HEK293 (cell line): ENCODE measurements at regions not wholly inside any gene's neighbourhood (a gene's known extent, or its start where the extent isn't known, plus 50 kb on each side); places are given as distances from the start of the nearest gene placed in this dataset.

Source experiments
- CTCF ChIA-PET: fragments of 350-600 bp; formaldehyde crosslinking; extraction: SDS; loops from one replicate; lab custom pipeline; 2021; ENCODE audit warnings: antibody characterized with exemption; lab: Yijun Ruan, JAX
- POLR2A ChIA-PET: fragments of 300-600 bp; formaldehyde crosslinking; extraction: SDS; loops from one replicate; lab custom pipeline; 2020; ENCODE audit warnings: antibody characterized with exemption, inconsistent platforms; lab: Yijun Ruan, JAX
- H3K27ac ChIP-seq: fragments of 200-500 bp; sonication (Bioruptor generic); 2 replicates; pipeline ENCODE4 v1.5.1; 2014; ENCODE audit warnings: low read depth, low read length, control low read depth, inconsistent platforms; ENCODE audit errors: extremely low read depth
- H3K36me3 ChIP-seq, 2 experiments: fragments of 200-500 bp in 1 of 2; sonication (Bioruptor generic) in 1 of 2; 1 replicate in 1 of 2; 2 replicates in 1 of 2; pipeline ENCODE4 v1.5.1; 2014 to 2017; ENCODE audit warnings: inconsistent platforms in 2 of 2, low read length in 2 of 2; ENCODE audit not compliant: control insufficient read depth in 2 of 2, insufficient read depth in 1 of 2
- H3K4me1 ChIP-seq: fragments of 200-500 bp; sonication (Bioruptor generic); 2 replicates; pipeline ENCODE4 v1.5.1; 2014; ENCODE audit warnings: mild to moderate bottlenecking, low read length, inconsistent platforms; ENCODE audit not compliant: control insufficient read depth, insufficient read depth
- H3K4me3 ChIP-seq: 2 replicates; pipeline ENCODE4 v1.5.1; 2011; ENCODE audit warnings: low read depth, mild to moderate bottlenecking, control low read depth, low read length, moderate library complexity
- H3K9me3 ChIP-seq: fragments of 200-500 bp; sonication (Bioruptor generic); 2 replicates; pipeline ENCODE4 v1.5.1; 2014; ENCODE audit warnings: low read depth, low read length, inconsistent platforms; ENCODE audit not compliant: control insufficient read depth, insufficient read depth
- EGR2 ChIP-seq: fragments of 450-650 bp; formaldehyde crosslinking; IDR thresholded peaks from 2 replicates; pipeline ENCODE4 v1.5.1; 2016; ENCODE audit warnings: low read depth, missing biosample characterization, missing genetic modification characterization
- MEIS1 ChIP-seq: sonication (generic); formaldehyde crosslinking; IDR thresholded peaks from 2 replicates; pipeline ENCODE4 v1.8.1; 2022; ENCODE audit warnings: missing genetic modification reagents, mild to moderate bottlenecking, borderline replicate concordance
- WT1 ChIP-seq: fragments of 450-650 bp; formaldehyde crosslinking; IDR thresholded peaks from 2 replicates; pipeline ENCODE4 v1.5.1; 2016; ENCODE audit warnings: missing biosample characterization, missing genetic modification characterization
- ZBTB20 ChIP-seq: fragments of 450-650 bp; formaldehyde crosslinking; IDR thresholded peaks from 2 replicates; pipeline ENCODE4 v1.5.1; 2016; ENCODE audit warnings: missing biosample characterization, missing genetic modification characterization
- ZFHX2 ChIP-seq: fragments of 450-650 bp; formaldehyde crosslinking; conservative IDR thresholded peaks from 2 replicates; pipeline ENCODE4 v1.5.1; 2016; ENCODE audit warnings: missing biosample characterization, missing genetic modification characterization
- ZNF121 ChIP-seq: fragments of 450-650 bp; formaldehyde crosslinking; IDR thresholded peaks from 2 replicates; pipeline ENCODE4 v1.5.1; 2016; ENCODE audit warnings: missing biosample characterization, missing genetic modification characterization
- ZNF132 ChIP-seq: fragments of 450-650 bp; formaldehyde crosslinking; IDR thresholded peaks from 2 replicates; pipeline ENCODE4 v1.5.1; 2017; ENCODE audit warnings: missing biosample characterization, missing genetic modification characterization, borderline replicate concordance
- ZNF138 ChIP-seq: fragments of 450-650 bp; formaldehyde crosslinking; IDR thresholded peaks from 2 replicates; pipeline ENCODE4 v1.5.1; 2016; ENCODE audit warnings: missing biosample characterization, missing genetic modification characterization, borderline replicate concordance
- ZNF155 ChIP-seq: fragments of 450-650 bp; formaldehyde crosslinking; IDR thresholded peaks from 2 replicates; pipeline ENCODE4 v1.5.1; 2016; ENCODE audit warnings: missing biosample characterization, missing genetic modification characterization
- ZNF184 ChIP-seq: fragments of 450-650 bp; IDR thresholded peaks from 2 replicates; pipeline ENCODE4 v1.5.1; 2018; ENCODE audit warnings: missing biosample characterization, mild to moderate bottlenecking, missing genetic modification characterization
- ZNF214 ChIP-seq: fragments of 450-650 bp; formaldehyde crosslinking; IDR thresholded peaks from 2 replicates; pipeline ENCODE4 v1.5.1; 2017; ENCODE audit warnings: missing biosample characterization, mild to moderate bottlenecking, missing genetic modification characterization, borderline replicate concordance
- ZNF302 ChIP-seq: fragments of 450-650 bp; formaldehyde crosslinking; IDR thresholded peaks from 2 replicates; pipeline ENCODE4 v1.5.1; 2016; ENCODE audit warnings: missing biosample characterization, missing genetic modification characterization, low read depth
- ZNF449 ChIP-seq: fragments of 450-650 bp; formaldehyde crosslinking; IDR thresholded peaks from 2 replicates; pipeline ENCODE4 v1.5.1; 2017; ENCODE audit warnings: missing biosample characterization, mild to moderate bottlenecking, missing genetic modification characterization, moderate library complexity
- ZNF555 ChIP-seq: fragments of 450-650 bp; formaldehyde crosslinking; conservative IDR thresholded peaks from 2 replicates; pipeline ENCODE4 v1.5.1; 2017; ENCODE audit warnings: missing biosample characterization, mild to moderate bottlenecking, missing genetic modification characterization, inconsistent platforms
- ZNF610 ChIP-seq: fragments of 450-650 bp; formaldehyde crosslinking; IDR thresholded peaks from 2 replicates; pipeline ENCODE4 v1.5.1; 2016; ENCODE audit warnings: missing biosample characterization, missing genetic modification characterization, borderline replicate concordance
- ZNF621 ChIP-seq: fragments of 450-650 bp; formaldehyde crosslinking; IDR thresholded peaks from 2 replicates; pipeline ENCODE4 v1.5.1; 2017; ENCODE audit warnings: missing biosample characterization, missing genetic modification characterization
- ZNF629 ChIP-seq: fragments of 450-650 bp; formaldehyde crosslinking; IDR thresholded peaks from 2 replicates; pipeline ENCODE4 v1.5.1; 2017; ENCODE audit warnings: missing biosample characterization, missing genetic modification characterization
- ZNF654 ChIP-seq: fragments of 450-650 bp; formaldehyde crosslinking; IDR thresholded peaks from 2 replicates; pipeline ENCODE4 v1.5.1; 2016; ENCODE audit warnings: low read depth, missing biosample characterization, missing genetic modification characterization
- ZNF704 ChIP-seq: fragments of 450-650 bp; formaldehyde crosslinking; IDR thresholded peaks from 2 replicates; pipeline ENCODE4 v1.5.1; 2016; ENCODE audit warnings: missing biosample characterization, missing genetic modification characterization
- ZNF776 ChIP-seq: fragments of 450-650 bp; formaldehyde crosslinking; IDR thresholded peaks from 2 replicates; pipeline ENCODE4 v1.5.0; 2017; ENCODE audit warnings: missing biosample characterization, missing genetic modification characterization, borderline replicate concordance
- ZNF777 ChIP-seq: fragments of 450-650 bp; formaldehyde crosslinking; IDR thresholded peaks from 2 replicates; pipeline ENCODE4 v1.5.1; 2017; ENCODE audit warnings: missing biosample characterization, missing genetic modification characterization, borderline replicate concordance
- ZSCAN5A ChIP-seq: fragments of 450-650 bp; formaldehyde crosslinking; IDR thresholded peaks from 2 replicates; pipeline ENCODE4 v1.5.1; 2016; ENCODE audit warnings: missing biosample characterization, missing genetic modification characterization
- TF ChIP-seq, protein P1 (sequence below): fragments of 450-650 bp; formaldehyde crosslinking; IDR thresholded peaks from 2 replicates; pipeline ENCODE4 v1.5.1; 2016; ENCODE audit warnings: missing biosample characterization, missing genetic modification characterization
- TF ChIP-seq, protein P2 (sequence below): fragments of 450-650 bp; formaldehyde crosslinking; IDR thresholded peaks from 2 replicates; pipeline ENCODE4 v1.5.1; 2017; ENCODE audit warnings: missing biosample characterization, missing genetic modification characterization
- TF ChIP-seq, protein P3 (sequence below): fragments of 450-650 bp; formaldehyde crosslinking; IDR thresholded peaks from 2 replicates; pipeline ENCODE4 v1.5.1; 2016; ENCODE audit warnings: missing biosample characterization, missing genetic modification characterization

DNA sequence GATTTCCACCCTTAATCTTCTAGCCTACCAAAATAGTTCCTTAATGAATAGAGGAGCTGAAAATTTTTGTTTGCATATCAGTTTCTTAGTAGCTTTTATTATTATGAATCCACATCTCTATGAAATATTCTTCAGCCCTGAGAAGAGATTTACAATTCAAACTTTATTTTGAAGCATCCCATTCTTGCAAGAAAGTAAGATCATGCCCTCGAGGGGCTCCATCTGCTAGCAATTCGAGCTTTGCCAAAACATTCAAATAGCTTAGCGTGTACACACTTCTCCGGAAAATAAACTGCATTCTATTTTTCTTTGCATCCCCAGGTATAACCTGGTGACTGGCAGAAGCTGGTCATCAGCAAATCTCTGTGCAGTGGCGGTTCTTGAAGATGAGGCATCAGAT is 370.7 kb downstream of the MTRR start:
- Histone ChIP-seq H3K9me3 (no peaks in the 10 kb centered on the region), H3K4me3 (no peak overlapping the region)
- TF ChIP-seq ZNF121 (tag by site-specific recombination) (no peak), ZBTB20 (tag by site-specific recombination) (no peak), ZNF777 (tag by site-specific recombination) (no peak), ZNF610 (no peak), ZNF629 (tag by site-specific recombination) (no peak), ZNF302 (no peak), ZNF621 (tag by site-specific recombination) (no peak), ZNF214 (no peak), ZFHX2 (tag by site-specific recombination) (no peak), MEIS1 (CRISPR knock-in tag) (no peak), ZNF138 (no peak), ZNF449 (tag by site-specific recombination) (no peak)
- TF ChIP-seq, protein P1, sequence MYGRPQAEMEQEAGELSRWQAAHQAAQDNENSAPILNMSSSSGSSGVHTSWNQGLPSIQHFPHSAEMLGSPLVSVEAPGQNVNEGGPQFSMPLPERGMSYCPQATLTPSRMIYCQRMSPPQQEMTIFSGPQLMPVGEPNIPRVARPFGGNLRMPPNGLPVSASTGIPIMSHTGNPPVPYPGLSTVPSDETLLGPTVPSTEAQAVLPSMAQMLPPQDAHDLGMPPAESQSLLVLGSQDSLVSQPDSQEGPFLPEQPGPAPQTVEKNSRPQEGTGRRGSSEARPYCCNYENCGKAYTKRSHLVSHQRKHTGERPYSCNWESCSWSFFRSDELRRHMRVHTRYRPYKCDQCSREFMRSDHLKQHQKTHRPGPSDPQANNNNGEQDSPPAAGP (tag by site-specific recombination), result no peak
- TF ChIP-seq, all 188 proteins: peak for 0
- POLR2A ChIA-PET, result no interaction called here
- Histone ChIP-seq H3K4me1 (no peaks in the 10 kb centered on the region), H3K27ac (no peak overlapping the region), H3K36me3 (no peaks in the 10 kb centered on the region)
- CTCF ChIA-PET, result no interaction called here

DNA sequence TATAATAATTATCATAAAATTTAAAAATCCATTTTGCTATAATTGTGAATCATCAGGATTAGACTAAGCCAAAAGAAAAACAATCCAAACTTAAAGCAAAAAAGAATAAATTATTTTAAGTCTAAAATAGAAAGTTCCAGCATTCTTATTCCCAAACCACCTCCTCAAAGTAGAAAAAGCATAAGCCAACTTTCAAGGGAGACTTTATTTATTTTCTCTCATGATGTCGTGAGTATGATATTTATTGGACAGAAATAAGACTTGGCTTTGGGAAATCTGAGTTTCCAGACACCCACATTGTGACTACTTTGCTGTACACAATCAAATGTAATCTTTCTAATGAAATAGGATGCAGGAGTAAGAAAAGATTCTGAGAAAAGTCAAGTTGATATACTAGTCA is 372.1 kb downstream of the MTRR start:
- Histone ChIP-seq H3K36me3 (no peaks in the 10 kb centered on the region), H3K9me3 (no peaks in the 10 kb centered on the region), H3K4me3 (no peak overlapping the region)
- POLR2A ChIA-PET, result no interaction called here
- TF ChIP-seq ZNF184 (tag by site-specific recombination), result no peak
- TF ChIP-seq, protein P2, sequence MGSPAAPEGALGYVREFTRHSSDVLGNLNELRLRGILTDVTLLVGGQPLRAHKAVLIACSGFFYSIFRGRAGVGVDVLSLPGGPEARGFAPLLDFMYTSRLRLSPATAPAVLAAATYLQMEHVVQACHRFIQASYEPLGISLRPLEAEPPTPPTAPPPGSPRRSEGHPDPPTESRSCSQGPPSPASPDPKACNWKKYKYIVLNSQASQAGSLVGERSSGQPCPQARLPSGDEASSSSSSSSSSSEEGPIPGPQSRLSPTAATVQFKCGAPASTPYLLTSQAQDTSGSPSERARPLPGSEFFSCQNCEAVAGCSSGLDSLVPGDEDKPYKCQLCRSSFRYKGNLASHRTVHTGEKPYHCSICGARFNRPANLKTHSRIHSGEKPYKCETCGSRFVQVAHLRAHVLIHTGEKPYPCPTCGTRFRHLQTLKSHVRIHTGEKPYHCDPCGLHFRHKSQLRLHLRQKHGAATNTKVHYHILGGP, result no peak
- no peak for TF ChIP-seq WT1 (tag by site-specific recombination)
- no peak for TF ChIP-seq ZNF132
- no peak for TF ChIP-seq ZNF704 (tag by site-specific recombination)
- TF ChIP-seq ZNF555, result no peak
- no peak for TF ChIP-seq ZNF654 (tag by site-specific recombination)
- TF ChIP-seq ZNF776 (tag by site-specific recombination), result no peak
- no peak for TF ChIP-seq EGR2 (tag by site-specific recombination)
- no peak for TF ChIP-seq ZNF155 (tag by site-specific recombination)
- TF ChIP-seq, protein P3, sequence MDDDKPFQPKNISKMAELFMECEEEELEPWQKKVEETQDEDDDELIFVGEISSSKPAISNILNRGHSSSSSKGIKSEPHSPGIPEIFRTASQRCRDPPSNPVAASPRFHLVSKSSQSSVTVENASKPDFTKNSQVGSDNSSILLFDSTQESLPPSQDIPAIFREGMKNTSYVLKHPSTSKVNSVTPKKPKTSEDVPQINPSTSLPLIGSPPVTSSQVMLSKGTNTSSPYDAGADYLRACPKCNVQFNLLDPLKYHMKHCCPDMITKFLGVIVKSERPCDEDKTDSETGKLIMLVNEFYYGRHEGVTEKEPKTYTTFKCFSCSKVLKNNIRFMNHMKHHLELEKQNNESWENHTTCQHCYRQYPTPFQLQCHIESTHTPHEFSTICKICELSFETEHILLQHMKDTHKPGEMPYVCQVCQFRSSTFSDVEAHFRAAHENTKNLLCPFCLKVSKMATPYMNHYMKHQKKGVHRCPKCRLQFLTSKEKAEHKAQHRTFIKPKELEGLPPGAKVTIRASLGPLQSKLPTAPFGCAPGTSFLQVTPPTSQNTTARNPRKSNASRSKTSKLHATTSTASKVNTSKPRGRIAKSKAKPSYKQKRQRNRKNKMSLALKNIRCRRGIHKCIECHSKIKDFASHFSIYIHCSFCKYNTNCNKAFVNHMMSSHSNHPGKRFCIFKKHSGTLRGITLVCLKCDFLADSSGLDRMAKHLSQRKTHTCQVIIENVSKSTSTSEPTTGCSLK (tag by site-specific recombination), result no peak
- no peak for TF ChIP-seq ZSCAN5A (tag by site-specific recombination)
- TF ChIP-seq, all 188 proteins: peak for 0
- CTCF ChIA-PET, result no interaction called here
- no peaks in the 10 kb centered on the region for H3K4me1 ChIP-seq
- no peak overlapping the region for H3K27ac ChIP-seq
